Astrocyte (in vitro differentiated cells and primary cell): ENCODE measurements at regions not wholly inside any gene's neighbourhood (a gene's known extent, or its start where the extent isn't known, plus 50 kb on each side); places are given as distances from the start of the nearest gene placed in this dataset.
A peak's percentile ranks its signal among the peaks of the same experiment; 100 is the strongest.

Experiments
- DNase-seq: peaks from one replicate; pipeline ENCODE4 v3.0.0-alpha.2; 2010; ENCODE audit warnings: low read depth
- FAIRE-seq: peaks from 2 replicates; lab custom pipeline; 2011; peaks lifted over from hg19 to GRCh38; lab: Jason Lieb, UNC
- H2AFZ ChIP-seq: 2 replicates; pipeline ENCODE4 v1.6.0; 2012; ENCODE audit warnings: low read depth, low read length, inconsistent platforms
- H3K27ac ChIP-seq: 2 replicates; pipeline ENCODE4 v1.5.1; 2011; ENCODE audit warnings: low read depth, low read length, inconsistent platforms
- H3K27me3 ChIP-seq: 2 replicates; pipeline ENCODE4 v1.6.0; 2011; ENCODE audit warnings: low read length, inconsistent platforms; ENCODE audit not compliant: insufficient read depth
- H3K36me3 ChIP-seq: 2 replicates; pipeline ENCODE4 v1.5.1; 2011; ENCODE audit warnings: low read length, inconsistent platforms; ENCODE audit not compliant: insufficient read depth
- H3K4me1 ChIP-seq: 2 replicates; pipeline ENCODE4 v1.5.1; 2011; ENCODE audit warnings: low read length, inconsistent platforms; ENCODE audit not compliant: insufficient read depth
- H3K4me2 ChIP-seq: 2 replicates; pipeline ENCODE4 v1.6.0; 2012; ENCODE audit warnings: low read length, inconsistent platforms
- H3K4me3 ChIP-seq: 2 replicates; pipeline ENCODE4 v1.5.1; 2011; ENCODE audit warnings: low read depth, mild to moderate bottlenecking, low read length, inconsistent platforms; ENCODE audit not compliant: insufficient read depth
- H3K79me2 ChIP-seq: 2 replicates; pipeline ENCODE4 v1.6.0; 2012; ENCODE audit warnings: mild to moderate bottlenecking, low read length, inconsistent platforms; ENCODE audit not compliant: insufficient read depth
- H3K9ac ChIP-seq: 2 replicates; pipeline ENCODE4 v1.6.0; 2012; ENCODE audit warnings: mild to moderate bottlenecking, low read length, inconsistent platforms
- H3K9me3 ChIP-seq: 2 replicates; pipeline ENCODE4 v1.5.1; 2012; ENCODE audit warnings: low read depth, mild to moderate bottlenecking, low read length, inconsistent platforms; ENCODE audit not compliant: insufficient read depth
- H4K20me1 ChIP-seq: 2 replicates; pipeline ENCODE4 v1.6.0; 2012; ENCODE audit warnings: low read length, inconsistent platforms; ENCODE audit not compliant: insufficient read depth
- H3K27ac Mint-ChIP-seq: one replicate; pipeline ENCODE4 v1.8.0; 2021; ENCODE audit warnings: mild to moderate bottlenecking, mixed read lengths; ENCODE audit not compliant: unreplicated experiment
- H3K27me3 Mint-ChIP-seq: one replicate; pipeline ENCODE4 v1.8.0; 2021; ENCODE audit warnings: low read depth, mixed read lengths; ENCODE audit not compliant: unreplicated experiment
- H3K36me3 Mint-ChIP-seq: one replicate; pipeline ENCODE4 v1.8.0; 2021; ENCODE audit warnings: low read depth, mixed read lengths; ENCODE audit not compliant: unreplicated experiment
- H3K4me1 Mint-ChIP-seq: one replicate; pipeline ENCODE4 v1.8.0; 2021; ENCODE audit warnings: low read depth, mixed read lengths; ENCODE audit not compliant: unreplicated experiment
- H3K4me3 Mint-ChIP-seq: one replicate; pipeline ENCODE4 v1.8.0; 2021; ENCODE audit warnings: mild to moderate bottlenecking, moderate library complexity, mixed read lengths; ENCODE audit not compliant: unreplicated experiment
- H3K9me3 Mint-ChIP-seq: one replicate; pipeline ENCODE4 v1.8.0; 2021; ENCODE audit warnings: mild to moderate bottlenecking, mixed read lengths; ENCODE audit not compliant: unreplicated experiment
- CTCF ChIP-seq: IDR thresholded peaks from 2 replicates; pipeline ENCODE4 v1.5.1; 2011; ENCODE audit warnings: low read depth, mild to moderate bottlenecking, inconsistent platforms, low read length, moderate library complexity; ENCODE audit not compliant: insufficient read depth
- EZH2 ChIP-seq: IDR thresholded peaks from 2 replicates; pipeline ENCODE4 v1.6.1; 2012; ENCODE audit warnings: mild to moderate bottlenecking, low read length, inconsistent platforms; ENCODE audit not compliant: insufficient read depth

- Mint-ChIP-seq H3K4me3 (no peak overlapping the region), H3K4me1 (peaks cover 4% of the 10 kb centered on the region), H3K27ac (no peak overlapping the region), H3K36me3 (no peaks in the 10 kb centered on the region), H3K9me3 (no peaks in the 10 kb centered on the region), H3K27me3 (peaks cover 6% of the 10 kb centered on the region)
- no peak for TF ChIP-seq EZH2
- no peak for TF ChIP-seq CTCF
- Histone ChIP-seq H3K4me3 (no peak overlapping the region), H3K36me3 (no peaks in the 10 kb centered on the region), H4K20me1 (no peaks in the 10 kb centered on the region), H3K27ac (no peak overlapping the region), H3K9ac (no peak overlapping the region), H3K9me3 (no peaks in the 10 kb centered on the region), H2AFZ (no peak overlapping the region), H3K4me1 (peaks cover 9% of the 10 kb centered on the region), H3K79me2 (no peaks in the 10 kb centered on the region), H3K27me3 (no peaks in the 10 kb centered on the region), H3K4me2 (peak overlapping the region; percentile 33)
- DNase-seq: peak; percentile 43
- peak; percentile 96 for FAIRE-seq
Measured at GRCh38 chrX:150258463-150259430, 104.4 kb upstream of the MAMLD1 start.

- H4K20me1 ChIP-seq: no peaks in the 10 kb centered on the region
- H2AFZ ChIP-seq: no peak overlapping the region
- FAIRE-seq (no peak), DNase-seq (no peak)
- no peaks in the 10 kb centered on the region for H3K79me2 ChIP-seq
- H3K36me3 Mint-ChIP-seq: no peaks in the 10 kb centered on the region
- H3K4me2 ChIP-seq: no peak overlapping the region
- no peak overlapping the region for H3K9ac ChIP-seq
- no peak overlapping the region for H3K27ac Mint-ChIP-seq
- H3K36me3 ChIP-seq: no peaks in the 10 kb centered on the region
- H3K27ac ChIP-seq: no peak overlapping the region
- H3K4me1 ChIP-seq: peaks cover 9% of the 10 kb centered on the region
- H3K4me3 Mint-ChIP-seq: no peak overlapping the region
- H3K27me3 Mint-ChIP-seq: peaks cover 10% of the 10 kb centered on the region
- no peak for TF ChIP-seq EZH2
- TF ChIP-seq CTCF: no peak
- H3K9me3 Mint-ChIP-seq: no peaks in the 10 kb centered on the region
- H3K4me1 Mint-ChIP-seq: peaks cover 4% of the 10 kb centered on the region
- H3K4me3 ChIP-seq: no peak overlapping the region
- no peaks in the 10 kb centered on the region for H3K27me3 ChIP-seq
- H3K9me3 ChIP-seq: no peaks in the 10 kb centered on the region
Measured at GRCh38 chrX:150262456-150262855, 100.7 kb upstream of the MAMLD1 start.
